Stimulated activated CD8-positive, alpha-beta memory T cell treated with anti-CD3 and anti-CD28 coated beads, Interleukin-7, amount 100 ng/mL, for 24 hours (primary cell): ENCODE measurements at regions not wholly inside any gene's neighbourhood (a gene's known extent, or its start where the extent isn't known, plus 50 kb on each side); places are given as distances from the start of the nearest gene placed in this dataset.
"Not testable (repeated sequence)": the region's sequence is repeated elsewhere in the genome, so short reads cannot be mapped to it uniquely, and the experiment has no call there.

Experiments
- DNase-seq: peaks from one replicate; pipeline ENCODE4 v3.0.0-alpha.2; 2020; ENCODE audit warnings: low read depth

GRCh38 chr9:97773091-97773490, 76.0 kb upstream of the XPA start:
- no peak for DNase-seq

GRCh38 chr9:97773723-97774122, 76.6 kb upstream of the XPA start:
- DNase-seq: no peak

GRCh38 chr9:97774673-97775072, 77.5 kb upstream of the XPA start:
- DNase-seq: no peak

GRCh38 chr9:97778740-97779139, 74.3 kb upstream of the FOXE1 start:
- not testable (repeated sequence) for DNase-seq

- DNase-seq: no peak
Measured at GRCh38 chr9:97779608-97780007, 73.4 kb upstream of the FOXE1 start.

- no peak for DNase-seq
Measured at GRCh38 chr9:97781902-97782301, 71.1 kb upstream of the FOXE1 start.

- no peak for DNase-seq
Measured at GRCh38 chr9:97786341-97786740, 66.7 kb upstream of the FOXE1 start.

GRCh38 chr9:97787551-97787950, 65.5 kb upstream of the FOXE1 start:
- no peak for DNase-seq

- DNase-seq: no peak
Measured at GRCh38 chr9:97788763-97789663, 64.0 kb upstream of the FOXE1 start.

GRCh38 chr9:97790542-97790941, 62.5 kb upstream of the FOXE1 start:
- no peak for DNase-seq

GRCh38 chr9:97791542-97791941, 61.5 kb upstream of the FOXE1 start:
- no peak for DNase-seq

GRCh38 chr9:97793067-97793466, 60.0 kb upstream of the FOXE1 start:
- DNase-seq: no peak

- DNase-seq: no peak
Measured at GRCh38 chr9:97794666-97795065, 58.4 kb upstream of the FOXE1 start.

- DNase-seq: not testable (repeated sequence)
Measured at GRCh38 chr9:97796176-97796575, 56.9 kb upstream of the FOXE1 start.

- DNase-seq: no peak
Measured at GRCh38 chr9:97801180-97801579, 51.8 kb upstream of the FOXE1 start.

GRCh38 chr9:97802276-97802675, 50.8 kb upstream of the FOXE1 start:
- no peak for DNase-seq

GRCh38 chr9:97803167-97804058, 49.6 kb upstream of the FOXE1 start:
- DNase-seq: peak; percentile 33
